ENCODE measurements at regions not wholly inside any gene's neighbourhood (a gene's known extent, or its start where the extent isn't known, plus 50 kb on each side); places are given as distances from the start of the nearest gene placed in this dataset.

DNA sequence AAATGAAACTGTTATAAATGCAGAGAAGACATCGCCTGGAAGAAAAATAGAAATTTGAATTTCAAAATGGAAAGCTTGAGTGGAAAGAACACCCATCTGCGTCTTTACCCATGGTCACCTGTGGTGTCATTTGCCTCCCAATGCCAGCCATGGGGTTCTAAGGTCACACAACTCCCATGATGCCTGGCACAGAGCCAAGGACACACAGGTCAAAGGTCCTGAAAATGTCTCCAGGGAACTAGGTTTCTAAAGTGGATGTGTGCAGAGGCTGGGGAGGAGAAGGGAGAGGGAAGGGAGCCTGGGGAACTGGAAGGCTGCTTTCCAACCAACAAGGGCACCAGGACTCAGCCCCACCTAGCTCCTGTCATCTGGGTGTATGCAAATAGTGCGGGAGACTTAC lies 724.0 kb upstream of the TMEM132C start:
- no peak for DNase-seq (ENCODE audit: low read depth in 4 of 4, low spot score in 2 of 4)

DNA sequence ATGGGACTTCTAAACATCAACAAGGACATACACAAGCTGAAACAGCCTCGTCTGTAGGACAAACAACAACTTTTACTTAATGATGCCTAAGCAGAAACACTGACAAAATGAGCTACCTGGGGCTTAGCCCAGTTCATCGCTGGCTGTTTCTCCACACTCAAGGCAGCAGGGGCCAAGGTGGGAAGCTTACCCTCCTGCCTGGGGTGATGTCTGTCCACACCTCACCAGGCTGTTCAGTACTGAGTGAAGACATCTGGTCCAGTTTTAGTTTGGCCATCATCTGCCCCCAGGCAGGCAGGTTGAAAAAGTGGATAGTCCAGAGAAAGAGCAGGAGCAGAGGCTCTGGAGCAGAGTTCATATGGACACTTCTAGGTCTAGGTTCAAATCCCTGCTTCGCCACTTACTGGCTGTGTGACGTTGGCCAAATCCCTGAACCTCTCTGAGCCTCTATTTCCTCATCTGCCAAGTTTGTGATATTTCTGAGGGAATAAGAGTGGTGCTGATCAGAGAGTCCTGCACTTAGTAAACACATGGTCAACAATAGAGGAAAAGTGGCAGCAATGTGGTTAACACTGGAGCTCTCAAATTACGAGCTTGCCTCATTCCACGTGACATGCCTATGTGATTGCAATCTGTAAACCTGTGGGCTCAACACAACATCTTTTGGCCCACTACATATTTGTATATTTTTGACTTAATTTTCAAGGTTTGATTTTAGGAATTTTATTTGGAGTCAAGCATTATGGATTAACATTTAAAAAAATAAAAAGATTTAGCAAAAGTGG lies 720.1 kb upstream of the TMEM132C start:
- no peak for DNase-seq (ENCODE audit: low read depth in 4 of 4, low spot score in 2 of 4)

DNA sequence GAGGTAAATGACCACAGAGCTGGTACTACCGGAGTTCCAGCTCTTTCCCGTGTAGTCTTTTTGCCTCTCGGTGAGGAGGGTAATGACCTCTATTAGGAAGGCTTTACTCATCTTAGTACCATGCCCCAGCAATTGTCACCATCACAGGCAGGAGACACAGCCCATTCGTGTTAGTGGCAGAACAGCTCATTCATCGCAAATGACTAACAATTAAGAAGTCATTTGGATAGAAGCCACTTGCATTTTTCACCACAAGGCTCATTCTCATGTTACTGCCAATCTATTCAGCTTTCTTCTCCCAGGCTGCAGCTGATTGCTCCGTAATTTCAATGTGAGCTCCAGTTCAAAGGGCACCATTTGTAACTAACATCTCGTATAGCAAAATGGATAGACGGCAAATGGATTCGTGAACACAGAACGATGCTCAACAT lies 718.8 kb upstream of the TMEM132C start:
- DNase-seq (ENCODE audit: low read depth in 4 of 4, low spot score in 2 of 4): no peak

DNA sequence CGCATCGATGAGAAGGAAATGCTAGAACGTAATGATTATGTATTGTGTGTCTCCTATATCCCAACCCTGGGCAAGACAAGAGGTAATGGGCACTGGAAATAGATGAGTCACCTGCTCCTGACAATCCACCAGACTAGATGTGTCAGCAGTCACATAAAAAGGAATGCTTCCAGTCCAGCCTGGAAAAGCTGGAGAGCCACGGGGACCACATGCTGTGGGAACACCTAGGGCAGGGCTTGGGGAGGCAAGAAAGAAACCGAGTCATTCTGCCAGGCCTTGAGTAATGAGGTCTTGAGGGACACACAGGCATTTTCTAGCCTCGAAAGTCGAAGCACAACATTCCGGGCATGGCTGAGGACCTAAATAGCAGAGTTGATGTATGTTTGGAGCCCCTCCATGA lies 716.7 kb upstream of the TMEM132C start:
- DNase-seq (ENCODE audit: low read depth in 4 of 4, low spot score in 2 of 4): no peak

DNA sequence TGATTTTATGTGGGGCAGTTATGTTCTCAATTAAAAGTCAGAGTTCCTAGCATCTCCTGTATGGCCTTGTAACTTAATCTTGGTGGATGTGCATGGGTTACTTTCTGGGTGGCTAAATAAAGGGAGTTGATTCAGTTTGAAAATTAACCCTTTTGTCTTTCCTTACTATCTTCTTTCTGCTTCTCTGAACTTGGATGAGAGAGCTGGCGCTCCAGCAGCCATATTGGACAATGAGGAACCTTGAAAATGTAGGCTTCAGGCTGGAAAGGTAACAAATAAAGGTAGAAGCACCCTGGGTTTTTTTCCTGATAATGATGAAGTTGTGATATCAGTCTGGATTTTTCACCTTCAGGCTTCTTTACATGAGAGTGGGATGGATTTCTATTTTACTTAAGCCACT lies 714.1 kb upstream of the TMEM132C start:
- no peak for DNase-seq (ENCODE audit: low read depth in 4 of 4, low spot score in 2 of 4)

DNA sequence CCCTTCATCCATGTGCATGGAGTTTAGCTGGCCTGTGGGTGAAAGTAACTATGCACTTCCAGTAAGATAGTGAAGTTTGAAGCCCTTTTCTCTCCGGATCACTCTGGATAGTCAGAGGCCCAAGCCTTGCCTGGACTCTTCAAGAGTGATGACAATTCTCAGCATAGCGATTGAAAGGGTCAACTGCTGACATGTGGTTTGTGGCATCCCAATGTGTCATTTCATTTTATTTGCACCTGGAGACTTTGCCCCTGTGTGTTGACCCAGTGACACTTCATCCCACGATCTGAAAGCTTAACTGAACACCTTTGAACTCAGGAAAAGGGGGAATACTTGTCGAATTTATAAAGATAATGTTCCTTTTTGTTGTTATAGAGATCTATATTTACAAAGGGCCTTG lies 711.9 kb upstream of the TMEM132C start:
- no peak for DNase-seq (ENCODE audit: low read depth in 4 of 4, low spot score in 2 of 4)

DNA sequence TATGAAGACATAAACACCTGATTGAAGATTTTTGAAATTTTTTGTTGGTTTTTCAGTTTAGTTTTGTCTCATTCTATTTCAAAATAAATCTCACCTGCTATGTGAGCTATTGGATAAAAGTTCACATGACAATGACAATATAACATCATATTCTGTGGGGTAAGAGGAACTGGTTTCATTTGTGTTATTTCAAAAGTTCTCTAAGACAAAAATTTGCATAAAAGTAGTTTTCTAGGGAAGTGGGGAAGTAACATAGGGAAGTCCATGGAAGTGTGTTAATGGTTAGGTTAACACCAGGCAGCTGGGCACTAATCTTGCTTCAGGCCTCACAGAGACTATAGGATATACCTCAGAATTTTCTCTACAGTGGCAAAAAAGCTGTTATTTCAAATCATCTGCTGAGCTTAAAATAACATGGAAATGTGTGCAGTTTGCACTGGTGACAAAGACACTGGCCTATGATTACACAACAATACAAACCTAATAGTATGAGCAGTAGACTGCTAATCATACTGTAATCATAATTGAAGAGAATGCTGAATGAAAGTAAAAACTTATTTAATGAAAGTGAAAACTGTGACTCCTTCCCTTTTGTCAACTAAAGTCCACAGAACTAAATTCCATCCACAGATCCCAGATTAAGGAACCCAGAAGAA lies 710.6 kb upstream of the TMEM132C start:
- no peak for DNase-seq (ENCODE audit: low read depth in 4 of 4, low spot score in 2 of 4)

DNA sequence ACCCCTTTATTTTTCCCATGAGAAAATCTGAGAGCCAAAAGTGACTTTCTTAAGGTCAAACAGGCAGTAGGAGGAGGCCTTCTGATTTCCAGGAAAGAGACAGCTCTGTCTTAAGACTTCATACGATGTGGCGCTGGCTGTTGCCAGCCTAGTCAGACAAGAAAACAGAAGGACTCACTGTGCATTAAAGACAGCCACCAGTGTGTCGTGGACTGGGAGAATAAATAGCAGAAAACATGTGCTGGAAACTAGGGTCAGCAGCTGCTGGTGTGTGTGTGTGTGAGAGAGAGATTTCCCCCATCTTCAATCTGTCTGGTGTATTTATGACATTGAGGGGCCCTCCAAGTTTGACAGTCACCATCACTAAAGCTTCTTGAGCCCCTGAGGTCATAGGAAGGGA lies 708.6 kb upstream of the TMEM132C start:
- no peak for DNase-seq (ENCODE audit: low read depth in 4 of 4, low spot score in 2 of 4)

DNA sequence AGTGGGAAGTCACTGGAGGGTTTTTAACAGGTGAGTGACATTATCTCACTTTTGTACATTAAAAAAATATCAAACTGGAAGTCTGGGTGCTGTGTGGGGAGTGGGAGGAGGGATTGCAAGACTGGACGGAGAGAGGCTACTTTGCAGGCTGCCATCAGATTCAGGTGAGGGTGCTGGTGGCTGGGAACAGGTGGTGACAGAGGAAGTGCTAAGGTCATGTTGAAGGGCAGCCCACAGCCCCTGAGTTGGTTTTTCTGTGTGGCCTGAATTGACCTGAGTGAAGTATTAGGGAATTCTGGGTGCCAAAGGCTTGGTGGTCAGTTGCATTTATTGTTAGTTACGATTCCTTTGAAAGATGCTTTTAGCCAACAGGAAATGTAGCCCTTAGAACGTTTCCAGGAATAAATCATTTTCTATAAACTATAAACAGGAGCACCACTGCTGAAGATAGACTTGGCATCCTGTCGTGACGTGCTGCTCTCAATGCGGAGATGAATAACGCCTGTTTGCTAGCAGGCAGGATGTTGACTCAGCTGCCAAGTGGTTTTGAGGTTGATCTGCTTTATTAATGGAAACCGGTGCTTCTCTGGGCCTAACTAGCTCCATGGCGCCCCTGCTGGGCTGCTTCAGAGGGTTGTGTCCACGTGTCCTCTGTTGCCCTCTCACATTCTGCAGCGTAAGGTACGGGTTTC lies 707.5 kb upstream of the TMEM132C start:
- peak in 1 of 4 donors; percentile 6 for DNase-seq (ENCODE audit: low read depth in 4 of 4, low spot score in 2 of 4)

DNA sequence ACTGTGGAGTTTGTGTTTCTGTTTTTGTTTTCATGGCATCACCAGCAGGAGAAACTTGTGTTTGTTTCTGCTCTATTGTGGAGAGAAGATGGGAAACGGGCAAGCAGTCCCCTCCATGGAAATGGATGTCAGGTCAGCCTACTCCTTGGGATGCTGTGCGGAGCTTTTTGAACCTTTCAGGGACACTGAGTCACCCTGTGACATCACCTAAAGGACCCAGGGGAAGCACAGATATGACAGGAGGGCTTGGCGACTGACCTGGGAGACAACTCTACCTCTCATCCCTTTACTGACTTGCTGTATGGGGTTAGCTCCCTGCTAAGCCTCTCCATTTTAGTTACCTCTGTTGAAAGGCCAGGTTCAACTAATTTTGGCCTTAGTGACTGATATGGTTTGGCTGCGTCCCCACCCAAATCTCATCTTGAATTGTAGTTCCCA lies 706.9 kb upstream of the TMEM132C start:
- no peak for DNase-seq (ENCODE audit: low read depth in 4 of 4, low spot score in 2 of 4)

DNA sequence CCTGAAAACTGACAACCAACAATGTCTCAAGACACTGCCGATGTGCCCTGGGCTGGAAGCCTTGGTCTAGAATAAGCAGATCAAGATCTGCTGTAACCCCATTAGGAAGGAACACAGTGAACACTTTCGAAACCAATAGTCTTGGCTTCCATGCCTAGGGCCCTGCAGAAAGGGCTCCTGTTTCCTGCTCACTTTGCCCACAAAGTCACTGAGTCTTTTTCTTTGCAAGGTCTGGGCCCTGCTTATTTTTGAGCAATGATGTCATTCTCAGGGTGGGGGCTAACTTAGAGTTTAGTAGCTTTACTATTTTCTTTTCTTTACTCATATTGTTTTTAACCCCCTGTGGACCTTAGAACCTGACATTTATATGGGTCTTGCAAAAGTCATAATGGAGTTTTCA lies 704.2 kb upstream of the TMEM132C start:
- no peak for DNase-seq (ENCODE audit: low read depth in 4 of 4, low spot score in 2 of 4)

DNA sequence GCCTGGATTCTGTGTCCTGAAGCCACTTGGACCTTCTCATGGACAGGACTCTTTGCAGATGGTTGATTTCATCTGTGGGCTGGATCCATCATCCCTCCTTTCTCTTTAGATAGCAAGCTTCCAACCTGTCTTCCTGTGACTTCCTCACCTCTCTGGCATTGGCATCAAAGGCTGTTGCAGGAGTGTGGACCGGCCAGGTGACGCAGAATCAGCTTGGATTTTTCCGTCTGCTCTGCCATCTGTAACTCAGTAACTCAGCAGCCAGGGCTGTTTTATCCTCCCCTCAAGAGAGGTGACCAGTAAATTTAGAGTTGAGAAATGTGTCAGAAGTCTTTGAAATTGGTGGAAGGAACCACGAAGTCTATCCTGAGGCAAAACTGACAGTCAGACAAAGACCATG lies 701.7 kb upstream of the TMEM132C start:
- DNase-seq (ENCODE audit: low read depth in 4 of 4, low spot score in 2 of 4): no peak

DNA sequence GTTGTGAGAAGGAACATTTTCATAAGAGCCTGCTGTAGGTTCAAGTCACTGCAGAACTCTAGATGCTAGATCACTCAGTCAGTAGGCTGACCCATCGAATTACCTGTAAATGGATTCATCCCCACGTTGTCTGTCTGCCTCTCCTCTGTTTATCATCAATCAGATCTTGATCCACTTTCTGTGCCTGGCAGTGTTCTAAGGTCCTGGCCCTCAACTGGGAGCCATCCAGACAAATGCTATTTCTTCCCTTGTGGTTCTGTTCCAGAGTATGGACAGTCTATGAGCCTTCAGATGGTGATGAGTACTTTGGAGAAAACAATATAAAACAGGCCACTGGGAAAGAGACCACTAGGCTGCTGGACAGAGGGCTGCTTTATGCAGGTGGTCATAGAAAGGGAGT lies 699.4 kb upstream of the TMEM132C start:
- no peak for DNase-seq (ENCODE audit: low read depth in 4 of 4, low spot score in 2 of 4)

DNA sequence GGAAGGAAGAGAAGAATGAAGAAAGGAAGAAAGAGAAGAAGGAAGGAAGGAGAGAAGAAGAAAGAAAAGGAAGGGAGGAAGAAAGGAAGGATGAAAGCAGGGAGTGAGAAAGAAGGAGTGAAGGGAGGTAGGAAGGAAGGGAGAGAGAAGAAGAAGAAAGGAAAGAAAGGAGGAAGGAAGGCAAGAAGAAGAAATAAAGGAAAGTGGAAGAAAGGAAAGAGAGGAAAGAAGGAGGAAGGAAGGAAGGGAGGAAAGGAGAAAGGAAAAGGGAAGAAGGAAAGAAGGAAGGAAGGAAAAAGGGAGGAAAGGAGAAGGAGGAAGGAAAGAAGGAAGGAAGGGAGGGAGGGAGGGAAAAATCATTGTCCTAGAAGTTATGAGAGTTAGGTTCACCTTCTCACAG lies 696.6 kb upstream of the TMEM132C start:
- no peak for DNase-seq (ENCODE audit: low read depth in 4 of 4, low spot score in 2 of 4)

DNA sequence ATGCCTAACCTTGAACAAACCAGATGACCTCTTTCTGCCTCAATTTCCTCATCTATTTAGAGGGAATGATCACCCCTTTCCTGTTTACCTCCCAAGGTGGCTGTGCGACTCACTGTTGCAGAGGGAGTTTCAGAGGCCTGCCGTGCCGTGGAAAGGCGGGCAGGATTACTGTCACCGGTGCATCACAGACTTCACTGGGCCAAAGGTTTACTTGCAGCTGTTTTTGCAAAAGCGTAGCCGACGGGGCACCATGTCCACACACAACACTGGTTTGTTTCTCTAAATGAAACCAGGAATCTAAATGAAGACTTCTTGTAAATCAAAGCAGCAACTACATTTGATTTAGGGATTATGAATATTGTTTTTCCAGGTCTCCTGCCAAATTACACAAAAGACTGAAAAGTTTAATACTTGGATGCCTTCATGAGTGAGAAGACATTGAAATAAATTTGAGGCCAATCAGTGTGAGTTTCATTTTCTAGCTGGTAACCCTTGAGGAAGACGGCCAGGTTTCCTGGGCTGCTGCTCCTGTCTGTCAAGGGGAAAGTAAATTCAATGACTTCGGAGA lies 696.1 kb upstream of the TMEM132C start:
- DNase-seq (ENCODE audit: low read depth in 4 of 4, low spot score in 2 of 4): no peak

DNA sequence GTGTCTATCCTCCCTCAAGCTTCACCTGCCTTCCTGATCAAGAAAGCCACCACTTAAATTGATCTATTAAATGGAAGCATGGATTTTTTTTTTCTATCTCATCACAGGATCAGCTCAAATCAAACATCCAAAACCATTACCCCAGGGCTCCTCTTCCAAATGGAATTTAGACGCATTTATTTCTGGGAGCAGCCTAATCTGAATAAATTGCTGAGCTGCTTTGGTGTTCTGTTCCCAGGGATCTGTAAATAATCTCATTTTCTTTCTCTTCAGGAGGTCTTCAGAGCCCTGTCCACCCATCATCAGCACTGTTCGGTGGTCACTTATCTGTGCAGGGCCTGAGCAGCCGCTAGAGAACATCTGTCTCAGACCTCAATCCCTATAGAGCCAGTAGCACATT lies 695.4 kb upstream of the TMEM132C start:
- DNase-seq (ENCODE audit: low read depth in 4 of 4, low spot score in 2 of 4): no peak

DNA sequence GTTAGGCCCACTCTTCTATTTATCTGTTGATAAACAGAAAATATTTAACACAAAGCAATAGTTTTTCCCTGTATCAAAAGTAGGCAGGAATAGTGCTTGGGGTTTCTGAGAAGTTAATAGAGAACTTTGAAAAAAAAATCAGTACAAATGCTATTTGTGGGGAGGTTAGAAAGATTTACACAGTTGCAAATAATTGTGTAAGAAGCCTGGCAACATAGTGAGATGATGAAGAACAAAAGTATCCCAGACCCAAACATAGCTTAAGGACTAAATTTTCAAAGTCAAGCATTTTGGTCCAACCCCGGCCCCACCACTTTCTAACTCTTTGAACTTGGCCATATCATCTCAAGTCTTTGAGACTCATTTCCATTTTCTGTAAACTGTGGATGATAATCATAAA lies 687.5 kb upstream of the TMEM132C start:
- DNase-seq (ENCODE audit: low read depth in 4 of 4, low spot score in 2 of 4): no peak

DNA sequence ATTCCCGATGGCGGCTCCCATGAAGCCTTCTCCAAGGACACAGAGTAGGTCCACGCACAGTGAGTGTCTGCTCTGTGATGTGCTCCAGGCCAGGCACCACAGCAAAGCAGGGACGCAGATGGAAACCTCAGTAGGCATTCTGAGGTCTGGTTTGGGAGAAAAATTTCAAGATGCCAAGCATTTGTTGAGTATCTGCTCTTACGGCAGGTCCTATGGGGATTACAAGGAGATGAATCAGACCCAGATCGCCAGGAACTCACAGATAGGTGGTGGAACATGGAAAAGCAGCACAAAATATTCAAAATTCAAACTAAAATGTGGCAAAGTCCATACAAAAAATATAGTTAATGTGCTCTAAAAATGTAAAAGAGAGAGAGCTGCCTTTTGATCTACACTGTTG lies 684.9 kb upstream of the TMEM132C start:
- DNase-seq (ENCODE audit: low read depth in 4 of 4, low spot score in 2 of 4): no peak

DNA sequence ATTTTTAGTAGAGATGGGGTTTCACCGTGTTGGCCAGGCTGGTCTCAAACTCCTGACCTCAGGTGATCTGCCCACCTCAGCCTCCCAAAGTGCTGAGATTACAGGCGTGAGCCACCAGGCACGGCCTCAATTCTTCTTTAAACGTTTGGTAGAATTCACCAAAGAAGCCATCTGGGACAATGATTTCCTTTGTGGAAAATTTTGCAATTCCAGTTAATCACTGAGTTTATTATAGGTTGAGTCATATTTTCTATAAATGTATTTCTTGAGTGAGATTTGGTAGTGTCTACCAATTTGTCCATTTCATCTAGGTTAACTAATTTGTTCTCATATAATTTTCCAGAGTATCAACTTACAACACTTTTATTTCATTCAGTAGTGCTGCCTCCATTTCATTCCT lies 683.9 kb upstream of the TMEM132C start:
- DNase-seq (ENCODE audit: low read depth in 4 of 4, low spot score in 2 of 4): no peak

DNA sequence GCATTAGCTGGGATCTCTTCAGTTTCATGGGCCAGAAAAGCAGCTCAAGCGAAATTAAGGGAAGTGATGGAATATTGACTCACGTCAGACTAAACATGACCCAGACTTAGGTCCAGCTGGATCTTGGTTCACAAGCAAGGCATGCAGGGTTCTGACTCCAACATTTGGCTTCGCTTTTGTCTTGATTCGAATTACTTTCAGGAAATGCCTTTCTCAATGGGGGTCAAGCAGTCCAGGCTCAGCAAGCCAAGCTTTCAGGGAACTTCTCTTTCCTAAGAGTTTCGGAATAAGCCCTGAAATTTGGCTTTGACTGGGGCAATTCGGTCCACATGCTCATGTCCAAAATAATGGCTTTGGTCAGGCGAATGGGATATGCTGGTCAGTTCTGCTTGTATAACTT lies 678.7 kb upstream of the TMEM132C start:
- DNase-seq (ENCODE audit: low read depth in 4 of 4, low spot score in 2 of 4): no peak

DNA sequence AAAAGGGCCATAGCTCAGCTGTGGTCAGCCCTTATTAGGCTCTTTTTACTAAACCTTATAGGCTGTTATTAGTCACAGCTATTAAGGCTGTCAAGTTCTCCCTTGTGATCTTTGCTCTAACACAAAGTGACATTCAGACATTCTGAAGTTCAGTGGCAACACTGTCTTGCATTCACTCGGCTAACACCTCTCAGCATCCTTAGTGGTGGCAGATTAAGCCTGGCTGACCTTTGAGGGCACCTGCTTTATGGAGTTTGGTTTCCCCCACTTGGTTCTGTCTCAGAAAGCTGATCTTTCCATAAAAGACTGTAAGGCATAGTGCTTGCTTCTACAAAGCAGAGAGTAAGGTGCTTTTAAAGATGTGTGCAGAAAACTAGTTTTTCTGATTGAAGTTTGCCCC lies 677.4 kb upstream of the TMEM132C start:
- DNase-seq (ENCODE audit: low read depth in 4 of 4, low spot score in 2 of 4): no peak

DNA sequence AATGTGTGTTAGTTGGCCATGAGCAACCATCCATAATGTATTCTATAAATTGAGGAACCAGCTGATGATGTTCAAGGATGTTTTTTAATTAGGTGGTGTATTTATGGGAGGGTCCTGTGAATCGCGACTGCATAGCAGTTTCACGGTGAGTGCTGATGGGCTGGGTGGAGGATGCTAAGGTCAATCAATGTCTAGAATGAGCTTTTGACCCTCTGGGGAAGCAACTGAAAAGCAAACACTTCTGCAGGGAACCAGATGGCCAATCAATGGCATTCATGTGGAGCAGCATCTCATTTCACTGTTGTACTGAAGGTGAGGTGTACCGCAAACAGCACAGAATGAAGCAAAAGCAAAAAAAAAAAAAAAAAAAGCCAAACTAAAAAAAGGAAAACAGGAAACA lies 676.1 kb upstream of the TMEM132C start:
- DNase-seq (ENCODE audit: low read depth in 4 of 4, low spot score in 2 of 4): no peak

Measured in left renal cortex interstitium (tissue), 4 donors.